Liver (tissue), 3 donors: ENCODE measurements at regions not wholly inside any gene's neighbourhood (a gene's known extent, or its start where the extent isn't known, plus 50 kb on each side); places are given as distances from the start of the nearest gene placed in this dataset.

ENCODE experiments used
- EGR1 ChIP-seq, 2 donors: IDR thresholded peaks; 2 replicates each; pipeline ENCODE4 v1.6.1; 2016 to 2018; ENCODE audit warnings: antibody characterized with exemption in 2 of 2, low read depth in 2 of 2
- FOXA1 ChIP-seq: IDR thresholded peaks from 2 replicates; pipeline ENCODE4 v1.6.1; 2016; ENCODE audit warnings: antibody characterized with exemption
- FOXA2 ChIP-seq: IDR thresholded peaks from 2 replicates; pipeline ENCODE4 v1.6.1; 2016; ENCODE audit warnings: antibody characterized with exemption
- GABPA ChIP-seq, 2 donors: IDR thresholded peaks in 1 of 2; conservative IDR thresholded peaks in 1 of 2; 2 replicates each; pipeline ENCODE4 v1.6.1; 2016; ENCODE audit warnings: antibody characterized with exemption in 2 of 2, mild to moderate bottlenecking in 1 of 2, moderate library complexity in 1 of 2
- MAX ChIP-seq: IDR thresholded peaks from 2 replicates; pipeline ENCODE4 v1.6.1; 2016; ENCODE audit warnings: antibody characterized with exemption
- RAD21 ChIP-seq, 2 donors: IDR thresholded peaks; 2 replicates each; pipeline ENCODE4 v1.6.1; 2016; ENCODE audit warnings: antibody characterized with exemption in 2 of 2, mild to moderate bottlenecking in 2 of 2
- REST ChIP-seq: IDR thresholded peaks from 2 replicates; pipeline ENCODE4 v1.6.1; 2016; ENCODE audit warnings: antibody characterized with exemption, mild to moderate bottlenecking
- RXRA ChIP-seq, 2 donors: IDR thresholded peaks; 2 replicates each; pipeline ENCODE4 v1.6.1; 2017 to 2018; ENCODE audit warnings: antibody characterized with exemption in 2 of 2, mild to moderate bottlenecking in 1 of 2
- SP1 ChIP-seq: IDR thresholded peaks from 2 replicates; pipeline ENCODE4 v1.6.1; 2018; ENCODE audit warnings: antibody characterized with exemption, mild to moderate bottlenecking
- TAF1 ChIP-seq: conservative IDR thresholded peaks from 2 replicates; pipeline ENCODE4 v1.6.1; 2016; ENCODE audit warnings: antibody characterized with exemption, mild to moderate bottlenecking
- YY1 ChIP-seq: IDR thresholded peaks from 2 replicates; pipeline ENCODE4 v1.6.1; 2016; ENCODE audit warnings: antibody characterized with exemption, mild to moderate bottlenecking
- ZBTB33 ChIP-seq: IDR thresholded peaks from 2 replicates; pipeline ENCODE4 v1.6.1; 2016; ENCODE audit warnings: antibody characterized with exemption
- TF ChIP-seq, protein P1 (sequence below): fragments of 150-350 bp; IDR thresholded peaks from 2 replicates; pipeline ENCODE4 v1.5.1; 2017; ENCODE audit warnings: improper control_type of control experiment, low read depth, low read length; ENCODE audit not compliant: missing input control
- donor health status: healthy.
- donor health status: healthy.

DNA sequence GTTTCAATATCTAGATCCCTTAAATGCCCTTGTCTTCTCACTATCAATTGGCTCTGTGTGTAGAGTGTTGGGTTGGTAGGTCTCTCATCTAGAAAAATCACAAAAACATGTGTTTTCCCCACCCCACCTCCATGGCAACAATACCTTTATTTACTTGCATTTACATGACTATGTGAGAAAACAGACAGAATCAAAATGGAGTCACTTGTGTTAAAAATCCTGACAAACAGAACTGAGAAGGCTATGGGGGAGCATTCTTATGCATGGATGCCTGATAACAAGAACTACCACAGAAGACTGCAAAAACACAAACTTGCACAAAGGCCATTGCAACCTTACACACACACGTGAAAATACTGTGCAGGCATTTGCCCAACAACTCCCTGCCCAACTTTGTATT is 1352.9 kb upstream of the CDH9 start:
- TF ChIP-seq SP1 (no peak), TAF1 (no peak), ZBTB33 (no peak), MAX (no peak), YY1 (no peak), FOXA2 (no peak), EGR1 (IDR thresholded peaks at IDR 0.05; ENCODE audit: low read depth in 2 of 2) (no peak), RXRA (IDR thresholded peaks at IDR 0.05) (no peak), RAD21 (IDR thresholded peaks at IDR 0.05) (no peak), REST (no peak), FOXA1 (no peak), GABPA (IDR thresholded peaks at IDR 0.05 in 1 of 2, conservative IDR thresholded peaks at IDR 0.05 in 1 of 2) (no peak)
- TF ChIP-seq, protein P1, sequence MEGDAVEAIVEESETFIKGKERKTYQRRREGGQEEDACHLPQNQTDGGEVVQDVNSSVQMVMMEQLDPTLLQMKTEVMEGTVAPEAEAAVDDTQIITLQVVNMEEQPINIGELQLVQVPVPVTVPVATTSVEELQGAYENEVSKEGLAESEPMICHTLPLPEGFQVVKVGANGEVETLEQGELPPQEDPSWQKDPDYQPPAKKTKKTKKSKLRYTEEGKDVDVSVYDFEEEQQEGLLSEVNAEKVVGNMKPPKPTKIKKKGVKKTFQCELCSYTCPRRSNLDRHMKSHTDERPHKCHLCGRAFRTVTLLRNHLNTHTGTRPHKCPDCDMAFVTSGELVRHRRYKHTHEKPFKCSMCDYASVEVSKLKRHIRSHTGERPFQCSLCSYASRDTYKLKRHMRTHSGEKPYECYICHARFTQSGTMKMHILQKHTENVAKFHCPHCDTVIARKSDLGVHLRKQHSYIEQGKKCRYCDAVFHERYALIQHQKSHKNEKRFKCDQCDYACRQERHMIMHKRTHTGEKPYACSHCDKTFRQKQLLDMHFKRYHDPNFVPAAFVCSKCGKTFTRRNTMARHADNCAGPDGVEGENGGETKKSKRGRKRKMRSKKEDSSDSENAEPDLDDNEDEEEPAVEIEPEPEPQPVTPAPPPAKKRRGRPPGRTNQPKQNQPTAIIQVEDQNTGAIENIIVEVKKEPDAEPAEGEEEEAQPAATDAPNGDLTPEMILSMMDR, result no peak
